ENCODE measurements at regions not wholly inside any gene's neighbourhood (a gene's known extent, or its start where the extent isn't known, plus 50 kb on each side); places are given as distances from the start of the nearest gene placed in this dataset.

- TF ChIP-seq, protein P1, sequence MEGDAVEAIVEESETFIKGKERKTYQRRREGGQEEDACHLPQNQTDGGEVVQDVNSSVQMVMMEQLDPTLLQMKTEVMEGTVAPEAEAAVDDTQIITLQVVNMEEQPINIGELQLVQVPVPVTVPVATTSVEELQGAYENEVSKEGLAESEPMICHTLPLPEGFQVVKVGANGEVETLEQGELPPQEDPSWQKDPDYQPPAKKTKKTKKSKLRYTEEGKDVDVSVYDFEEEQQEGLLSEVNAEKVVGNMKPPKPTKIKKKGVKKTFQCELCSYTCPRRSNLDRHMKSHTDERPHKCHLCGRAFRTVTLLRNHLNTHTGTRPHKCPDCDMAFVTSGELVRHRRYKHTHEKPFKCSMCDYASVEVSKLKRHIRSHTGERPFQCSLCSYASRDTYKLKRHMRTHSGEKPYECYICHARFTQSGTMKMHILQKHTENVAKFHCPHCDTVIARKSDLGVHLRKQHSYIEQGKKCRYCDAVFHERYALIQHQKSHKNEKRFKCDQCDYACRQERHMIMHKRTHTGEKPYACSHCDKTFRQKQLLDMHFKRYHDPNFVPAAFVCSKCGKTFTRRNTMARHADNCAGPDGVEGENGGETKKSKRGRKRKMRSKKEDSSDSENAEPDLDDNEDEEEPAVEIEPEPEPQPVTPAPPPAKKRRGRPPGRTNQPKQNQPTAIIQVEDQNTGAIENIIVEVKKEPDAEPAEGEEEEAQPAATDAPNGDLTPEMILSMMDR (conservative IDR thresholded peaks at IDR 0.05; ENCODE audit: low read length): no peak
- DNase-seq (ENCODE audit: low read depth): no peak
- no peak overlapping the region for H3K4me3 ChIP-seq (ENCODE audit: low read length)
Observed at GRCh38 chr3:5729852-5730251, 542.3 kb downstream of the EDEM1 start.

DNA sequence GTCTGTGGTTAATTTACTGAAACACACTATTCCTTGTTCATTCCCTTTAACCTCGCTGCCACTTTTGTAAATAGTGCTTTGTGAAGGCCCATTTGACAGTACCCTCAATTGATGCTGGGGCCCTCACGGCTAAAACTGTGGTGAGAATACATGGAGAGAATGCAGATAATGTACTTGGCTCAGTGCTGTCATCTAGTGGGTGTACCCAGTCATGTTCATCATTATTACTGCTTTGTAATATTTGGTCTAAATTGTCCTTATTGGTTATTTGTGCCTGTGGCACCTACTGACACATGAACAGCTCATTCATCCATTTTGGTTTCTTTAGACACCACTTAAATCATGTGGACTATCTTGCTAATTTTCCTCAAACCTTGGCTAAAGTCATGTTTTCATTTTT is 543.6 kb downstream of the EDEM1 start:
- TF ChIP-seq, protein P1 (conservative IDR thresholded peaks at IDR 0.05; ENCODE audit: low read length): no peak
- no peak for DNase-seq (ENCODE audit: low read depth)
- no peak overlapping the region for H3K4me3 ChIP-seq (ENCODE audit: low read length)

DNA sequence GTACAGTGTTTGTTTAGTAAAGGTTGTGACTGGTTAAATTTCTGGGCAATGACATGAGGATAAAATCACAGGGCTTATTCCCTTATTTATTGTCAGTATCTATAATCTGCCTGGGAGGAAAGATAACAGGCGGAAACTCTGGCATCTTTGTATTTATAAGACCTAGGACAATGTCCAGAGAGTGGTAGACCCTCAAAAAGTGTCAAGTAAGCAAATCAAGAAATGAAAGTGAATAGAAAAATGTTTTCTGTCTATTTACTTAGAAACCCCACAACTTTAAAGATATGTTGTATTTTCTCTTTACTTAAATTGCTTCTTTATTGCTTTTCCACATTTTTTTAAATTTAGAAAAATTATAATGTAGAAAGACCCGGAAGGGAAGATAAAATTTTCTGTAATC is 544.6 kb downstream of the EDEM1 start:
- H3K4me3 ChIP-seq (ENCODE audit: low read length): no peak overlapping the region
- no peak for DNase-seq (ENCODE audit: low read depth)
- TF ChIP-seq, protein P1 (conservative IDR thresholded peaks at IDR 0.05; ENCODE audit: low read length): no peak

DNA sequence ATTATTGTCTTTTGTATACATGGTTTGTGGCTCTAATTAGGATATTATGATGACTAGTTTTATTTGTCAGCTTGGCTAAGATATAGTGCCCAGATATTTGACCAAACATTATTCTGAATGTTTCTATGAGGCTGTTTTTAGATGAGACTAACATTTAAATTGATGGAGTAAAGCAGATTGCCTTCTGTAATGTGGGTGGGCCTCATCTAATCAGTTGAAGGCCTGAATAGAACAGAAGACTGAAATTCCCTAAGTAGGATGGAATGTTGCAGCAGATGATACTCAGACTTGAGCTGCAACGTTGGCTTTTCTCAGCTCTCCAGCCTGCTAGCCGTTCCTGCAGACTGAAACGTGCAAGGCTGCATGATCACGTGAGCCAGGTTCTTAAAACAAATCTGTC is 546.5 kb downstream of the EDEM1 start:
- H3K4me3 ChIP-seq (ENCODE audit: low read length): no peak overlapping the region
- TF ChIP-seq, protein P1 (conservative IDR thresholded peaks at IDR 0.05; ENCODE audit: low read length): no peak
- DNase-seq (ENCODE audit: low read depth): no peak

DNA sequence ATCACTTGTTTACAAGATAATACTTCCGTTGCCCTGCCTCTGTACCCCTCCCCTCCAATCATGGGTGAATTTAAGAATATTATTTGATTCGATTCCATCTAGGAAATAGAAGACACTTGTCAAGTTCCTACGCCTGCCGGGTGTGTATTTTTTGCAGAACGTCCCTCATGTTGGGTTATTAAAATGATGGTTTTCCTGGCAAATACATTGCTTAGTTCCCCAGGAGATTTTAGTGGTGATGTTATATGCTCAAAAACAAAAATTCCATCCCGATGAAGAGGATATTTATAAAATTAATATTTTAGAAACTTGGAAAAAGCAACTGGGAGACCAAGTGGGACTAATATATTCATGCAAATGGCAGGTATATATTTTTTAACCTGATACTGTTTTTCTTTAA is 548.4 kb downstream of the EDEM1 start:
- DNase-seq (ENCODE audit: low read depth): no peak
- TF ChIP-seq, protein P1 (conservative IDR thresholded peaks at IDR 0.05; ENCODE audit: low read length): no peak
- no peak overlapping the region for H3K4me3 ChIP-seq (ENCODE audit: low read length)

DNA sequence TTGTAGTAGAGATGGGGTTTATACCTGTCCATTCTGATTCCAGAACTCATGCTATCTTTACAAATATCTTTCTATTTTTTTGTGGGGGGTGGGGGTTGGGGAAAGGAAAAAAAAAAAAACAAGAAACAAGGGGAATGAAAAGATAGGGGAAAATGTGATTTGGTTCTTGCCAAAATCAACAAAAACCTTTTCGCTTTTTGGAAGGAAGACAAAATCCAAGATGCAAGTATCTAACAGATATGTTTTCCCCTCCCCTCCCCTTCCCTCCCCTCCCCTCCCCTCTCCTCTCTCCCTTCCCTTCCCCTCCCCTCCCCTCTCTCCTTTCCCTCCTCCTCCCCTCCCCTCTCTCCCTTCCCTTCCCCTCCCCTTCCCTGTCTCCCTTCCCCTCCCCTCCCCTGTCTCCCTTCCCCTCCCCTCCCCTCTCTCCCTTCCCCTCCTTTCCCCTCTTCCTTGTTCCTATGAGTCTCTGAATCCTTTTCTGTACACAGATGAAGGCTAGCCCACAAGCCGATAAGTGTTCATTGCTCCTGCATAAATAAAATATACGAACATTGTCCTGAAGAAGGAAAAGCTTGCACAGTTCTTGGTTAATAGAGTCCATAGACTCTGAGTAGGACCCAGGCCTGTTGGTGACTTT is 551.9 kb downstream of the EDEM1 start:
- TF ChIP-seq, protein P1 (conservative IDR thresholded peaks at IDR 0.05; ENCODE audit: low read length): no peak
- H3K4me3 ChIP-seq (ENCODE audit: low read length): no peak overlapping the region
- DNase-seq (ENCODE audit: low read depth): no peak

GRCh38 chr3:5739949-5740348 is 552.4 kb downstream of the EDEM1 start:
- H3K4me3 ChIP-seq (ENCODE audit: low read length): no peak overlapping the region
- TF ChIP-seq, protein P1 (conservative IDR thresholded peaks at IDR 0.05; ENCODE audit: low read length): no peak
- no peak for DNase-seq (ENCODE audit: low read depth)

Measured in AG10803 (cell line).